ENCODE measurements at regions not wholly inside any gene's neighbourhood (a gene's known extent, or its start where the extent isn't known, plus 50 kb on each side); places are given as distances from the start of the nearest gene placed in this dataset.
"Not testable (repeated sequence)": the region's sequence is repeated elsewhere in the genome, so short reads cannot be mapped to it uniquely, and the experiment has no call there.

- TF ChIP-seq POLR2AphosphoS5 (IDR thresholded peaks at IDR 0.05; ENCODE audit: low read depth); CTCF (IDR thresholded peaks at IDR 0.05; ENCODE audit: insufficient read depth, low read length): not testable (repeated sequence)
Measured at GRCh38 chr5:82944267-82944666, 132.9 kb downstream of the TMEM167A start.

Measured in HL-60 (cell line).